ENCODE measurements at regions not wholly inside any gene's neighbourhood (a gene's known extent, or its start where the extent isn't known, plus 50 kb on each side); places are given as distances from the start of the nearest gene placed in this dataset.
"Not testable (repeated sequence)": the region's sequence is repeated elsewhere in the genome, so short reads cannot be mapped to it uniquely, and the experiment has no call there.

DNA sequence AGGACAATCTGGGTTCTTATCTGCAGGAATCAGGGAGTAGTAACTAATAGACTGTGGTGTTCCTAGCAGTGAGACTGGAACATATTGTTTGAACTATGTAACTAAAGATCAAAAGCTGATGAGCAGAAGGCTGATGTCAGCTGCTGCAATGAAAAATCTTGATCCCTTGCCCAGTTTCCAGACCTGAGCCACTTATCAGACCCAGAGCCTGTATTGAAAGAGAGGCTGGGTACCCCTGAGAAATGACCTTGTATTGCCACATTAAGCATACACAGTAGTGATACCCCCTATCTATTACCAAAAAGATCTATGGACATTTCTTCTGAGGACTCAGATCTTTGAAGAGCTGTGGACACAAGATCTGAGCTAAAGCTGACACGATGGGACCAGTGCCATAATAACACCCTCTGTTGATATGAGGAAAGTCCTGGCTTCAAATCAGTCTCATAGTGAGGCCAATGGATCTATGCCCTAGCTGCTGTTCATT, 178.0 kb upstream of the GALNT2 start:
- DNase-seq: no peak

DNA sequence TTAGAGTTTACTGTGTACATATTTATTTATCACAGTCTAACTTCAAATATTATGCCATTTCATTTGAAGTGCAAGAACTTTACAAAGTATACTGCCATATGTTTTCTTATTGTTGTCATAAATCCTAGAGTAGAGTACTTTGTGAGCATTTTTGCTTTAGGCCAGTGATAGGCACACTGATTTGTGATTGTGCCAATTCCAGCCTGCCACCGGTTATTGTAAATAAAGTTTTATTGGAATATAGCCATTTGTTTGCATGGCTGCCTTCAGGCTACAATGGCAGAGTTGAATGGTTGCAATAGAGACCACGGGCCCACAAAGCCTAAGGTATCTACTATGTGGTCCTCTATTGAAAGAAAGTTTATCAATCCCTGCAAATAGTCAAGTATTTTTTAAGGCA, 175.8 kb upstream of the GALNT2 start:
- DNase-seq: no peak

- no peak for DNase-seq
Observed at GRCh38 chr1:229892515-229893117, 174.4 kb upstream of the GALNT2 start.

GRCh38 chr1:229893762-229894444, 173.1 kb upstream of the GALNT2 start:
- no peak for DNase-seq

DNA sequence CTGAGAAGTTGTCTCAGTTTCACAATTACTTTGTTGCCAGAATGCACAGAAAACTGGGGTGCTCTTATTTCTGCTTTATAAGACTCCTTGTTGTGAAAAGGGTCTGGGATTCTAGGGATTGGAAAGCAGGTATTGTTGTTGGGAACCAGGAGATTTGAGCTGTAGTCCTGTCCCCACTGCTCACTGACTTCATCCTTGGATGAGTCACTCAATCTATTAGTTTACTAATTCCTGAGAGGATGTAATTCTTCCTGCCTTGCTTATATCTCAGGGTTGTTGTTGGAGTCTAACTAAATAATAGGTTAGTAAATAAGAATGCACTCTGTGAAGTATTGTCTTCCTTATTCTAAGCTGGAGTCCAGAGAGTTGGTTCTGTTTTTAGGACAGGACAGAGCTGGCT, 172.5 kb upstream of the GALNT2 start:
- no peak for DNase-seq

- no peak for DNase-seq
Observed at GRCh38 chr1:229895605-229896004, 171.4 kb upstream of the GALNT2 start.

DNA sequence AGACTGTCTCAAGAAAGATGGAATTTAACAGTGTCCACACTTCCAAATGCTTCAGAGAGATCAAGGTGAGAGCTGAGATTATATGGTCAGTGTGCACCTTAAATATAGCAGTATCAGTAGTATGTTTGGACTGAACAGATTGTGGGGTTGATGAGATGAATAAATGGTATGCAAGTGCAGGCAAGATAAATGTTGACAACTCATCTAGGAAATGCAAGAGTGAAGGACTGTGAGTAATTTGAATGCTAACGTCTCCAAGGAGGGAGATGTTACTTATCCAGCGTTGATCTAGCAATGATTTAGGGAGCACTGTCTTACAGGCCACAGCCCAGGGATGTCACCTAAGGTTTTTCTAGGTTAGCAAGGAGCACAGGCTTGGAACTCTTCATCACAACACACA, 170.7 kb upstream of the GALNT2 start:
- no peak for DNase-seq

DNA sequence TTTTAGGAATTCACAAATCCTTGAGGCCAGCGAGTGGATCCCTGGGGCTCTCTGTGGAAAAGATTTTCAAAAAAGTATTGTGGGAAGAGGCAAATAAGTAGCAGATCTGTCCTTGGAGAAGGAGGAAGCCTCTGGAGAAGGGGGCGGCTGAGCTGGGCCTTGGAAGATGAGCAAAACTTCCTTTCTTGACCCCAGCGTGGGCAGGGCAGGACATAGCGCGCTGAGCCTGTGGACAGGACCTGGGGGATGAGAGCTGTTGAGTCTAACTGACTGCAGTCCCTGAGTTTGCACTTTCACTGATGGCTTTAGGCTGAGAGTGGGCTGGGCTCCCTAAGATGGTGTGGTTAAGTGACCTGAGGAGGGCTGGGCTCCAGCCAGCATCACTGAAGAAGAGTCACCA, 170.2 kb upstream of the GALNT2 start:
- no peak for DNase-seq

GRCh38 chr1:229897501-229897900, 169.5 kb upstream of the GALNT2 start:
- DNase-seq: no peak

- no peak for DNase-seq
Observed at GRCh38 chr1:229900220-229900619, 166.8 kb upstream of the GALNT2 start.

- DNase-seq: no peak
Observed at GRCh38 chr1:229905031-229905545, 161.9 kb upstream of the GALNT2 start.

- DNase-seq: no peak
Observed at GRCh38 chr1:229905652-229906051, 161.4 kb upstream of the GALNT2 start.

- DNase-seq: no peak
Observed at GRCh38 chr1:229907884-229908638, 159.0 kb upstream of the GALNT2 start.

GRCh38 chr1:229908689-229909088, 158.3 kb upstream of the GALNT2 start:
- DNase-seq: no peak

DNA sequence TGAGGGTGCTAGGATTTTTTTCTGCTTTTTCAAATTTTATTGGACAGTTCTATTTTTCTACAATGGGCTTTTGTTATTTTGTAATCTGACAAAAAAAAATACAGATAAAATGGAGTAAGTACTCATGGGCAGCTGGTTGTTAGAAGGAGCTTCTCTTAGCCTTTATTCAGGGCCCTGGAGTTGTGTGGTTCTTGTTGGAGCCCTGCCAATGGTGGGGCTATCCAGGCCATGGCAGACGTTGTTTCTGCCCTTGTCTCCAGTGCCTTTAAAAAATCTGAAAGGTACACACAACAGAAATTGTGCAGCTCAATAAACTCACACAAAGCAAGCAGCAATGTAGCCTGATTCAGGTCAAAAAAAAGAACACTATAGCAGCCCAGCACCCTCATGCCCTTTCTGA, 153.5 kb upstream of the GALNT2 start:
- DNase-seq: no peak

DNA sequence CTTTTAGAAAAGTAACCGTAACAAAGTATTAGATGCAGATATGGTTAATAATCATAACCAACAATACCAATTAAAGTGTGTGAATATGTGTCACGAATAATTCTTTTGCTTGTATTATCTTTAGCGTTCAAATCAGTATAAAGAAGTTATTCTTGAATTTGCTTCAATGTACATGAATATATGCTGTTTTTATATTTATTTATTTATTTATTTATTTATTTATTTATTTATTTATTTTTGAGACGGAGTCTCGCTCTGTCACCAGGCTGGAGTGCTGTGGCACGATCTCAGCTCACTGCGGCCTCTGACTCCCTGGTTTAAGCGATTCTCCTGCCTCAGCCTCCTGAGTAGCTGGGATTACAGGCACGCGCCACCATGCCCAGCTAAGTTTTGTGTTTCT, 147.6 kb upstream of the GALNT2 start:
- not testable (repeated sequence) for DNase-seq

GRCh38 chr1:229920683-229921082, 146.4 kb upstream of the GALNT2 start:
- DNase-seq: no peak

GRCh38 chr1:229922249-229922648, 144.8 kb upstream of the GALNT2 start:
- no peak for DNase-seq

DNA sequence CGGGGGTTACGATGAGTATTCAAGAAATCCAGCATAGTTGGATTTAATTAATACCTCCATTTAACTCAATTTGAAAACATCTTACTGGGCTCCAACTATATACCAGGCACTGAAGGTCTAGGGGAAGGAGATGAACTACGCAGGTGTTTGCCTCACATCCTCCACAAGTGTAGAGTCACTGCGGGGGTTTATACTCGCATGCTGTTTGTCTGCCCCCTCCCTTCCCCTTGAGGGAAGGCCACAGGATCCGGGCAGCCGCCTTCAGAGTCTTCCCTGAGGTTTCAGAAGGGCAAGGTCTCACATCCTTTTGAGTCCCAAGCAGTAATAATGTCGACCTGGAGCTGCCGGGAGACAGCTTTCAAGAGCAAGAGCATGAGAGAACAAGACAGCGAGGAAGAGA, 142.4 kb upstream of the GALNT2 start:
- DNase-seq: no peak

DNA sequence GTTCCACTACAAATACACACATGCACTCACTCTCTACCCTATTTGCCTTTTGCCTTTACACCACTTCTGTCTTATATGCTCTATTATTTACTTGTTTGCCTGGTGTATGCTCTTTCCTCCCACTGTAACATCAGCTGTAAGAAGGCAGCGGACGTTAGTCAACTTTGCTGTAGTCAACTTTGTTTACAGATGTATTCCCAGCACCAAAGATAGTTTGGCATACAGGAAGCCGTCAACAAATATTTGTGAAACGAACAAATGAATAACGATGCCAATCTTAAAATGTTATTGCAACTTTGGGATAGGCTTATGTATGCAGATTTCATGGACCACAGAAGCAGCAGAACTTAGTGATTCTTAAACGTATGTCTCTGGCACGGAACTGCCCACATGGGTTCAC, 138.3 kb upstream of the GALNT2 start:
- DNase-seq: no peak

GRCh38 chr1:229931751-229932150, 135.3 kb upstream of the GALNT2 start:
- DNase-seq: not testable (repeated sequence)

GRCh38 chr1:229935157-229935556, 131.9 kb upstream of the GALNT2 start:
- DNase-seq: not testable (repeated sequence)

- DNase-seq: no peak
Observed at GRCh38 chr1:229938551-229938950, 128.5 kb upstream of the GALNT2 start.

GRCh38 chr1:229940684-229941083, 126.4 kb upstream of the GALNT2 start:
- DNase-seq: no peak

Data from activated T-cell treated with anti-CD3 and anti-CD28 coated beads for 4 hours (primary cell).